ENCODE measurements at regions not wholly inside any gene's neighbourhood (a gene's known extent, or its start where the extent isn't known, plus 50 kb on each side); places are given as distances from the start of the nearest gene placed in this dataset.

DNA sequence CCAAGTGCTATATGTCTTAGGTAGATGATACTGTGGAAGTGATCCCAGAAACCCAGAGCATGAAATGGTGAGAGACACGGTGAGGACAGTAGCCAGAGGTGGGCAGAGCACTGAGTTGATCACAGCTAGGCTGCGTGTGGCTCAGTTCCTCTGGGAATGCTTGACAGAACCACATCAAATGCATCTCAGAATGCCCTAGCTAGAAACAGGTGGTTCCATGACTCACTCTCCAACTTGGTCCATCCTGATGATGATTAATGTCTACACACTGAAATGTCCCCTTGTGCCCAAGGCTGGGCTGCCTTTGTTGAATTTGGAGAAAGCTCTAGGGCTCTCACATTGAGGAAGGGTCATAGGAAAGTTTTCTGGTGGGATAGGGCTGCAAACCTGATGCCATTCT, 113.6 kb downstream of the ZNF518B start:
- no peak for DNase-seq (ENCODE audit: low spot score)
- intact Hi-C loops (cut with DNase I) = no loop called here

DNA sequence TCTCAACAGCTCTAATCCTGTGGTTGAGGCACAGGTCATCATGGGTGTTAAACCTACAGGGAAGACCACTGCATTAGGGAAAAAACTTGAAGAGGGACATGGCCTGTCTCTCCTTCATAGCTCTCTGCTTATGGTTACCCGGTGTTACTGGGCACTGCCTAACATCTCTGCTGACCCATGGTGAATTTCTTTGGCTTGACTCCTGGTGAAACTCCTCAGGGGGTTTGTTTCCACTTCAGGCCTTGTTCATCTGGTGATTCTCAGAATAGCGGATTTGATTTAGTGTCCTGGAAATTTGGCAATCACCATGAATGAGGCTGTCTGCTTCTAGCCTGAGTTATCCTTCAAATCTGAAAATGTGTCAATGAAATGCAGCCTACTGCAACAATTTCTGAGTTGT, 114.4 kb downstream of the ZNF518B start:
- DNase-seq (ENCODE audit: low spot score) = no peak
- intact Hi-C loops (cut with DNase I) = no loop called here

DNA sequence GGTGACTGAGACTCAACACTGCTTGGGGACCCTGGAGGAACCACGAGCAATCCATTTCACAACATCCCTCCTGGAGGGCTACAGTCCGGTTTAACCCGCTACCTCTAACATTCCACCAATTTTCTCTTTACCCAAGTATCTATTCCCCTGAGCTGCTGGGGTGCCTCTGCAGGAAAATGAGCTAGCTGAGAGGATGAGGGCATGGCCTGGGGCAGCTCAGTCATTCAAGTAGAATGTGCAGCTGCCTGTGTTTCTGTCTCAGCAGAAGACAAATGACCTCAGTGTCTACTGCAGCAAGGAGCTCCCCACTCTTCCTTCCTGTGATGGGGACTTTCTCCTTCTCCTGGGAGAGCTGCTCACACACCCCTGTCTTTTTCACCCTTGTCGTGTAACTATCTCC, 120.8 kb downstream of the ZNF518B start:
- DNase-seq (ENCODE audit: low spot score) = no peak
- intact Hi-C loops (cut with DNase I) = no loop called here

DNA sequence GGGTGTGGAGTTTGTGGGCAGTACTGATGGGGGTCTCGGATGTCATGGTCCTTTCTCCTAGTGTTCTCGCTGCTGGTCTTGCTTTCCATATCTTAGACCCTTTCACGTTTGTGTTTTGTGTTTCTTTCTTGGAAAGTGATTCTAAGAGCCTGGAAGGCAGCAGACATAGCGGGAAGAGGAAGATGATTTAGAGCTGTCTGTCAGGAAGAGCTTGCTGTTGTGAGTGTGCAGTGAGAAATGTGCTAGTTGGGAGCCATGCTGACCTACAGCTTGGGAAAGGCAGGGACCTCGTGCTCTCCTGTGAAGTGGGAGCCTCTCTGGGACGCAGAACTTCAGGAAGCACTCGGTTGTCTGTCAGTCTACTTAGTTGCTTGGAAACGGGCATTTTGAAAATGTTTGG, 122.2 kb downstream of the ZNF518B start:
- intact Hi-C loops (cut with DNase I) = no loop called here
- no peak for DNase-seq (ENCODE audit: low spot score)

DNA sequence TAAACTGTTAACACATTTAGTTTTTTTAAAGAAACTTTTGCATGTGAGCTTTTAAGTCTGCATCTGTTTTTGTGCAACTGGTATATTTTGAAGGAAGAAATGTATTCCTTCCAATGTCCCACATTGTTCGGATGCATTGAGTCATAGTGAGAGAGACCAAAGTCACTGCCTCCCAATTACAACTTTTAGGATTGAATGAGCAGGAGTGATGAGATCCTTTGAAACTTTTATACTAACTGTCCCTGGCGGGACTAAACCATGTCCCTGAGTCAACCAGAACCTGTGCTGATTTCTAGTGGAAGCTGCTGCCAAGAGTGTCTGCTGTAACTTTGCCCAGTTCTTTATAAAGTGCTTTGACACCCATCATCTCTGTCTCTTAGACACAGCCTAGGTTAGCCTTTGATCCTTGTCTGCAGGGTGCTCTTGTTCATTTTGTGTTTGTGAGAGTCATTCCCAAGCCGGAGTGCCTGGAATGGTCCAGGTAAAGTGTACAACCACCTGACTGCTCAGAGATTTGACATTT, 122.7 kb downstream of the ZNF518B start:
- intact Hi-C loops (cut with DNase I) = no loop called here

DNA sequence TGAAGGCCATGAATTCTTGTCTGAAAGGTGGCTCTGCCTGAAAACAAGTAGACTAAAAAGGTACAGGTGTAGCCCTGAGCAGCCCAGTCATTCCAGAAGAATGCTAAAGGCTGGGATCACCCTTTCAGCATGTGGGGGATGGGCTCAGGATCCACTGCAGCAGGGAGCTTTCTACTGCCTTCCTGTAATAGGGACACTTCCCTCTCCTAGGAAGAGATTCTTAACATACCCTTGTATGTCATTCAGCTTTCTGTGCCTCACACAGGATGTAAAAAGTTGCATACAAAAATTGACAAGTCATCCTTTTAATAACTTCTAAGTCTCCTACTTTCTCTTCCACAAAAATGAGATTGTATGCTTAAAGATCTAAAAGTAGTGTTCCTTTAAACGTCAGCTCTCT, 123.3 kb downstream of the ZNF518B start:
- intact Hi-C loops (cut with DNase I) = no loop called here
- no peak for DNase-seq (ENCODE audit: low spot score)

More for the DNA sequence above, 122.7 kb downstream of the ZNF518B start:
- no peak for DNase-seq (ENCODE audit: low spot score)

DNA sequence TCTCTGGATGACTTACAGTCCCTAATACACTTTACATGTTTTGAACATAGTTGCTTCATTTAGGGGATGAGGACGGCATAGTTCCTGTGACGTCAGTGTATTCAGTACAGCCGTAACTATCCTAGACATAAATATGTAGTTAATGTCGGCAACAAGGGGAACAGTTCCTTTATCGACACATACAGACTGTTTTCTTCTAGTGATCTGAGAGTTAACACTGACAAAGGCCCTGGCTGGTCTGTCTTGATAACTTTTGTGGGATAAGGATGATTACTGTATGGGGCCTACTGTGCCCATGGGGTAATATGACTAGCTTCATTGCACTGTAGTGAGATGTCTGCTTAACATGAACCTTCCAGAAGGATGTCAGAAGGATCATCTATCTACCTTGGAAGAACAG, 131.2 kb downstream of the ZNF518B start:
- intact Hi-C loops (cut with DNase I) = no loop called here
- DNase-seq (ENCODE audit: low spot score) = no peak

DNA sequence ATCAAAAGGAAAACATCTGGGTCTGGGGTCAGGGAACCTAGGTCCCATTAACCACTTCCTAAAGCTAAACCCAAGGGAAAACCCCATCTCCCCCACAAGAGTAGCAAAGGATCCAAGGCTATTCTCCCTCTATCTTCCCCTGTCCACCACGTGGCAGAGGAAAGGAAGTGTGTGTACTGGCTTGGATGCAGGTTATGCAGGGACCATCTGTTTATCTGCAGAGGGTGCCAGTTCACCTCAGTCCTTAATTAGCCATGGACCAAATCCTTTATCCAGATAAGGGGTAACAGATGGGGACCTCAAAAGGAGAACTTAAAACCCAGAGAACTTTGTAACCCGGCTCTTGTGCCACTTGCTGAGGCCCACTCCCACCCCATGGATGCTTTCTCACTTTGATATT, 135.3 kb downstream of the ZNF518B start:
- DNase-seq (ENCODE audit: low spot score) = no peak
- intact Hi-C loops (cut with DNase I) = no loop called here

DNA sequence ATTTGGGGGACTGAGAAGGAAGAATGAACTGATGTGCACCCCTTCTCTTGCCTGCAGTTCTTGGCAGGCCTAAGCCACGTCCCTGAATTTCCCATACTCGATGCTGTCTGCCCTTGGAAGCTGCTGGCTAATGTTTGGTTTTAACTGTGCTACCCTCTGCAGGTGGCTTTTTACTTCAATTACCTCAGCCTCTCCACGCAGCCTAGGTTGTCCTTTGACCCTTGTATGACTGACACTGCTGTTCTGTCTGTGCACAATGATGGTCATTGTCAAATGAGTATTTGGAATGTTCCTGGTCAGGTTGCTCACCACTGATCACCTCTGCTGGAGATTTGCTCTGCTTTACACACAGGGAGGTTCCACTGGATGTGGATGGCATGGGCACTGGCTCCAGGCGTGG, 137.1 kb downstream of the ZNF518B start:
- intact Hi-C loops (cut with DNase I) = no loop called here

DNA sequence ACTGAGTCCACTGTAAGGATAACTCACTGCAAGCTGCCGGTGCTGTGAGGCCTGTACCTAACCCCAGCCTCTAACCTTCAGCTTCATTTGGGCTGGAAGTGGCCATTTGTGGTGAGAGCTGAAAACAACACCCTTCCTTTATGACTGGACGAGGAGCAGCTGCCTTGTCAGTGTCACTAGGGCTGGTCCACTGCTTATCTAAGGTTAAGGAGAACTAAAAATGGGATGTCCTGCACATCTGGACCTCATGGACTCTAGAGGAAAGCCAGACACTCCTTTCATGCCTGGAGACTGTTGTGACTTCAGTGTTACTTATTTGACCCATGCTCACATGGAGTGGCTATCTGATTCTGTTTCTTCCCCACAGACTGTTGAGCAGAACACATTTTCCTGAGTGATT, 139.9 kb downstream of the ZNF518B start:
- intact Hi-C loops (cut with DNase I) = no loop called here
- DNase-seq (ENCODE audit: low spot score) = no peak

More for the DNA sequence above, 137.1 kb downstream of the ZNF518B start:
- no peak for DNase-seq (ENCODE audit: low spot score)

DNA sequence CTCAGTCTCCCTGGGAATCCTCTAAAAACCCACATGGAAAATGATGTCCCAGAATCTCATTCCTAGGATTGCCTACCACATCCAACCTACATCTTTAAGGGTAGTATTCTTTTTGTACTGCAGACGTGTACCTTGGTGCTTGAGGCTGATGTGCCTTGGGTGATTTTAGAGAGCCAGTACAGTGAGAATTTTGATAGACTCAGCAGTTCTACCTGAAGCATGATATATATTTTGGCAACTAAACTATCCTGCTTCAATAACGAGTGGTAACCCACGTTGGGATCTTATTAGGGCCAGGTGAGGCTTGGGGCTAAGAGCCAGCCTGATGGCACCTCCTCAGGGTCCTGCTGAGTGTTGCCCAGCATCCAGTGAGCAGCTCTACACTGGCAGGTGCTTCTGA, 140.4 kb downstream of the ZNF518B start:
- DNase-seq (ENCODE audit: low spot score) = no peak
- intact Hi-C loops (cut with DNase I) = no loop called here

DNA sequence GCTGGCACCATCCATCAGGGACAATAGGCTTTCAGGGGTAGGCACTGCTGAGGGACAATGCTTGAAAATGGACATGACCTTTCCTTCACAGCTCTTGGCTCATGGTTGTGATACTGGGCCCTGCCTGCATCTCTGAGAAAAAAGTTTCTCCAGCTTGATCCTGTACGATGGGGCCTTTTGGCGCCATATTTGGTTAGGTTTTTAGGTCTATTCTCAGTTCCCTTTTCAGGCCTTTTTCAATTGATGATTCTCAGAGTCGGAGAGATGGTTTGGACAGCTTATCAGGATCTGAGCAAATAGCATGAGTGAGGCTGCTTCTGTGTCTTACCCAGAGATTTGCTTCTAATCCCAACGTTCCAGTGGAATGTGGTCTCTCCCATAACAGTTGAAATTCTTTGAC, 141.6 kb downstream of the ZNF518B start:
- intact Hi-C loops (cut with DNase I) = no loop called here
- DNase-seq (ENCODE audit: low spot score) = no peak

DNA sequence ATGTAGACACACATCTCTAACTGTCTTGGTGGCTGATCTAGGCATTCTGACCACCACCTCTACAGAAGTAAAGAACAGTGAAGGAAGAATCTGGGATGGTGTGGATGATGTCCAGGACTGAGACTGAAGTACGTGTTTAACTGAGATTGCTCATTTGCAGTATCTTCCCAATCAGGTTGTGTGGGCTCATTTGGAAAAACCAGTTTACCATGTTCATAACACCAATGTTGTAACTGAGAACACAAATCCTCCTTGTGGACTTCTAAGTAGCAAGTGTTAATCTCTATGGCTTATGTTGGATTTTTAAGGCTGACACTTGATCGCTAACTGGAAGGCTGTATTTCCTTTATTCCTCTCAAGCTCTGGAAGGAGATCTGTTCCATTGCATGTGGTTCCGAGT, 144.7 kb downstream of the ZNF518B start:
- no peak for DNase-seq (ENCODE audit: low spot score)
- intact Hi-C loops (cut with DNase I) = no loop called here

DNA sequence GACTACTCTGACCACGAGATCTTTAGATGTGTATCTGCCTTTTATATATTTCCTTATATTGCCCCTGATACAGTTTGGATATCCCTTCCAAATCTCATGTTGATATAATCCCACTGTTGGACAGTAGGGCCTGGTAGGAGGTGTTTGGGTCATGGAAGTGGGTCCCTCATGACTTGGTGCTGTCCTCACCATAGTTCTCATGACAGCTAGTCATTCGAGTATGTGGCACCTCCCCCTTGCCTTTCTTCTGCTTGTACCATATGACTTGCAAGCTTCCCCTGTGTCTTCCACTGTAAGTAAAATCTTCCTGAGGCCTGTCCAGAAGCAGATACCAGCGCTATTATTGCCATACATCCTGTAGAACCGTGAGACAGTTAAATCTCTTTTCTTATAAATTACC, 145.3 kb downstream of the ZNF518B start:
- intact Hi-C loops (cut with DNase I) = no loop called here
- DNase-seq (ENCODE audit: low spot score) = no peak

DNA sequence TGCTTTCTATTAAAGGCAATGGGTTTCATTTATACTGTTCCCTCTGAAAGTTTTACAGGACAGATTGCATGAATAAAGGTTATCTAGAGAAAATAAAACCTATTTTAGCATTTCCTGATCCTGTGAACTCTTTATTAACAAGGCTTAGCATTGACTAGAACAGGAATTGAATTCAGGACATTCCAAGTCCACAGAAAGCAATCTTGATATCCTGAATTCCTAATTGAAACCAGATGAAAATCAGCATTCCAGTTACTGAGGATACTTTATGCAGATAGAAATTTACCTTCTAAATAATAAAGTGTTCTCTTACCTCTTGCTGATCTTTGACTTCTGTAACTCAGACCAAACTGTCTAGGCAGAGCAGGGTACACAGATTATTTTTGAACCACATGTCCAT, 151.4 kb downstream of the ZNF518B start:
- intact Hi-C loops (cut with DNase I) = no loop called here

DNA sequence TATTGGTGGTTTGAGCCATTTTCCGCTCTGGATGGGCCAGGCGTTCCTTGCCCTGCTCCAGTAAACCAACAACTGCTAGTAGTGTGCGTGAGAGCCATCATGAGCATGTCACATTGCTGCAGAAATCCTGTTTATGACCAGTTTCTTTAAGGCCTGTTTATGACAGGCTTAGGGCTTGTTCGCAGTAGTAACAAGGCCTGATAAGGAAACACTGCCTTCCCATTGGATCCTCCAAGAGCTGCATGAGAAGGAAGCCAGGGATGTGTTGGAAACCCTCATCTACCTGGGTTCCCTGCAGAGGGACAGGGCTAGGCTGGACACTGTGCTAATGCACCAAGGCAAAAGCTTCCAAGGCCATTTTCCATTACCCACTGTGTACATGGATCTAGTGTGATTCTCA, 153.9 kb downstream of the ZNF518B start:
- DNase-seq (ENCODE audit: low spot score) = no peak
- intact Hi-C loops (cut with DNase I) = no loop called here

More for the DNA sequence above, 151.4 kb downstream of the ZNF518B start:
- no peak for DNase-seq (ENCODE audit: low spot score)

DNA sequence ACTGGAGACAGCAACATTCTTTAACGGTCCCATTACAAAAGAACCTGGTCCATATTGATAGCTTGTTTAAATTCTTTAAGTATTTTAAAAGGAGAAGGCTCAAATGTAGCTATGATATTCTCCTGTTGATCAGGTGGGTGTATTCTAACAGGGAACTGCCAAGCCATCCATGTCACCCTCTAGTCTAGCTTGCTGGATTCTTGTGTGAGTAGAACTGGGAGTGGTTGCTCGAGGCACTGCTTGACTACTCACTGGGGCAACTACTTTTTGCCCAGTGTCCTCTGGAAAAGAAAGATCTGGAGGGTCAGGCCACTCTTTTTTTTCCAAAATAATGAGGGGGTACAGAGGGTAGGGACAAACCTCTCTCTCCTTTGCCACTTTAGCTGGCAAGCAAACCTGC, 155.1 kb downstream of the ZNF518B start:
- intact Hi-C loops (cut with DNase I) = no loop called here

DNA sequence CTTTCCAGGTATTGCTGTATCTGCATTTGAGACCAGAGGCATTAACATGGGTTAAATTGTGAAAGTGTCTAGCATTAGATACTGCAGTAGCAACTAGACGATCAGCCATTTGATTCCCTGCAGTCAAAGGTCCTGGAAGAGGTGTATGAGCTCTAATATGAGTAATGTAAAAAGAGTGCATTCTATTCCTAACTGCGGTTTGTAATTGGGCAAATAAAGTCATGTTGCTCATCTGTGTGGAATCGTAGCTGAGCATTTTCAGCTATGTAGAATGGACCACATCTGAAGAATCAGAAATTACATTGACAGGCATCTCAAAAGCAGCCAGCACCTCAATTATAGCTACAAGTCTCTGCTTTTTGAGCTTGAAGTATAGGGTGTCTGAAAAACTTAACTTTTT, 157.6 kb downstream of the ZNF518B start:
- intact Hi-C loops (cut with DNase I) = no loop called here
- DNase-seq (ENCODE audit: low spot score) = no peak

More for the DNA sequence above, 155.1 kb downstream of the ZNF518B start:
- no peak for DNase-seq (ENCODE audit: low spot score)

DNA sequence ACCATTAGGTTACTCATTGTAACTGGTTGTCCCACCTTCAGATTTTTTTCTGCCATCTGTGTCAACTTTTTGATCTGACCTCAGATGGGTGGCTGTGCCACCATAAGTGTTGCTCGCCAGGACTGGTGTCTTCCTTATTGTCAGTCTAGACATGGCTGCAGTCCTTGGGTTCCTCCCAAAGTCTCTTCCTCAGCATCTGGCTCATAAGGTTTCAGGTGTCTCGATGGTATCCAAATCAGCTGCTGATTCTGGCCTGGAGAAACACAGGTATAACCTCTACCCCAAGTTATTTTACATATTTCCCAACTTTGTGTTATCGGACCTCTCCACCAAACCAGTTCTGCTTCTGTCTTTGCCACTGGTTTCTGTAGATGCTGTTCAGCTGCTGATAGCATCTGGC, 158.5 kb downstream of the ZNF518B start:
- no peak for DNase-seq (ENCODE audit: low spot score)
- intact Hi-C loops (cut with DNase I) = no loop called here

DNA sequence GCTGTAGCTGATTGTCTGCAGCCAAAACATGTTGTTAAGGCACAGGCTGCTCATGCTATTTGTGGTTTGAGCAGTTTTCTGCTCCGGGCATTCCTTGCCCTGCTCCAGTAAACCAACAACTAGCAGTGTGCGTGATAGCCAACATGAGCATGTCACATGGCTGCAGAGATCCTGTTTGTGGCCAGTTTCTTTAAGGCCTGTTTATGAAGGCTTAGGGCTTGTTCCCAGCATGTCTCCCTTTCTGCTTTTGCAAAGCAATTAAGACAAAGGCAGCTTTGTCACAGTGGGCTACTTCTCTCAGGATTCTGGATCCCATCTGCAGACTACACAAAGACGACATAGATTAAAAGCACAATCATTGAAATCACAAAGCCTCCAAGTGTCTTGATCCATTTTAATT, 160.5 kb downstream of the ZNF518B start:
- intact Hi-C loops (cut with DNase I) = no loop called here
- DNase-seq (ENCODE audit: low spot score) = no peak

DNA sequence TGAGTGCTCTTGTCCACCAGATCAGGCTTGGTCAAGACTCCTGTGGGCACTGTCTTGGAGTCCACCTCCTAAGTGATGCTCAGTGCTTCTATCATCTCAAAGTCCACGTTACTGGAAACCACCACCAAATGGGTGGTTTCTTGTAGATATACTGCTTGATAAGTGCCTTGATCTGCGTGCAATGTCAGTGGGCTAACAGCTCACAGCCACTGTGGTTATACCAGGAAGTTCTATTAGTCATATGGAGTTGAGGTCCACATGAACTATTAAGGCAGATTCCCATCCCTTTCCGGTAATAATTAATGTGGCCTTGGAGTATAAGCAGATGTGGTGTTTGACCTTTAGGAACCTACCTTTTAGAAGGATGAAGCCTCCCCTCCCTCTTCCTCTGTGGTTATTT, 161.9 kb downstream of the ZNF518B start:
- no peak for DNase-seq (ENCODE audit: low spot score)

DNA sequence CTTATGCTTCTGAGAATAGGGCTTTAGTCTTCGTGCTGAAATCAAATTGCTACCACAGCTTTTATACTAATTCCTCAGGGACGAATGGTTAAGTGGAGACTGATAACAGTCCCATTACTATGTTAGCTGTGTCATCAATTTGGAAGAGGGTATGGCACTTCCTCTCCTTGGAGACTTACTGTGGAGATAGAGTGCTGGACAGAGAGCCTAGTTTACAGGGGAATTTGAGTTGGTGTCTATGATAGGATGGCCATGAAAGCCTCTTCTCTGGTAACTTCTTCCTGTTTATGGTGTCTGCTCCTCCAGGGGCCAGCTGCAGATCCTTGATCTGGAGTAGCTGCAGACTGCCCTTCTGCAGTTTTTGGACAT, 167.7 kb downstream of the ZNF518B start:
- DNase-seq (ENCODE audit: low spot score) = no peak

More for the DNA sequence above, 161.9 kb downstream of the ZNF518B start:
- intact Hi-C loops (cut with DNase I) = no loop called here

More for the DNA sequence above, 167.7 kb downstream of the ZNF518B start:
- intact Hi-C loops (cut with DNase I) = no loop called here
